Loucy (cell line): ENCODE measurements at regions not wholly inside any gene's neighbourhood (a gene's known extent, or its start where the extent isn't known, plus 50 kb on each side); places are given as distances from the start of the nearest gene placed in this dataset.

Experiments used
- CTCF ChIP-seq: fragments of 200-600 bp; sonication (generic); conservative IDR thresholded peaks from 2 replicates; pipeline ENCODE4 v1.5.1; 2014; ENCODE audit warnings: mild to moderate bottlenecking, antibody characterized with exemption, low read length
- EZH2phosphoT487 ChIP-seq: fragments of 200-600 bp; IDR thresholded peaks from 2 replicates; pipeline ENCODE4 v1.6.1; 2018; ENCODE audit warnings: antibody characterized with exemption, mild to moderate bottlenecking, moderate library complexity, borderline replicate concordance

GRCh38 chr6:82690283-82690682 is 326.7 kb downstream of the TPBG start:
- TF ChIP-seq CTCF (no peak), EZH2phosphoT487 (no peak)
